Spinal cord (tissue), 9 donors: ENCODE measurements at regions not wholly inside any gene's neighbourhood (a gene's known extent, or its start where the extent isn't known, plus 50 kb on each side); places are given as distances from the start of the nearest gene placed in this dataset.
"Not testable (repeated sequence)": the region's sequence is repeated elsewhere in the genome, so short reads cannot be mapped to it uniquely, and the experiment has no call there.

ENCODE experiments used
- DNase-seq, 6 donors: peaks; one replicate each; pipeline versions ENCODE4 v3.0.0 to v3.0.0-alpha.2; 2013 to 2015; ENCODE audit warnings: low spot score in 6 of 6, low read depth in 4 of 6
- H3K27ac ChIP-seq: one replicate; pipeline ENCODE4 v1.5.1; 2013; ENCODE audit warnings: low read depth, low read length, control low read depth
- H3K27me3 ChIP-seq: one replicate; pipeline ENCODE4 v1.6.1; 2013; ENCODE audit warnings: low read length; ENCODE audit not compliant: control insufficient read depth, insufficient read depth
- H3K36me3 ChIP-seq: one replicate; pipeline ENCODE4 v1.6.1; 2013; ENCODE audit warnings: low read length; ENCODE audit not compliant: control insufficient read depth, insufficient read depth
- H3K4me1 ChIP-seq: one replicate; pipeline ENCODE4 v1.6.1; 2013; ENCODE audit warnings: low read length; ENCODE audit not compliant: control insufficient read depth, insufficient read depth
- H3K4me3 ChIP-seq: one replicate; pipeline ENCODE4 v1.5.1; 2013; ENCODE audit warnings: low read depth, low read length, control low read depth
- H3K9me3 ChIP-seq: one replicate; pipeline ENCODE4 v1.6.1; 2013; ENCODE audit warnings: low read length; ENCODE audit not compliant: control insufficient read depth, insufficient read depth
- WGBS: methylation state at CpG from one replicate; pipeline ENCODE4 v1.1.5; 2013; ENCODE audit warnings: missing lambda C conversion rate; ENCODE audit not compliant: insufficient coverage; 5-methylcytosine and 5-hydroxymethylcytosine counted together
- donor health status: healthy.

GRCh38 chr3:139261754-139262586 lies 81.8 kb upstream of the MRPS22 start:
- H3K36me3 ChIP-seq, result no peaks in the 10 kb centered on the region
- no peaks in the 10 kb centered on the region for H3K9me3 ChIP-seq
- no peaks in the 10 kb centered on the region for H3K27me3 ChIP-seq
- H3K4me1 ChIP-seq, result peaks cover 18% of the 10 kb centered on the region
- no peak overlapping the region for H3K27ac ChIP-seq
- peak in 4 of 6 donors; percentile 10 to 93 (median 23) for DNase-seq
- 63% methylated on average over 6 of the region's 7 CpGs for WGBS
- H3K4me3 ChIP-seq, result no peak overlapping the region

DNA sequence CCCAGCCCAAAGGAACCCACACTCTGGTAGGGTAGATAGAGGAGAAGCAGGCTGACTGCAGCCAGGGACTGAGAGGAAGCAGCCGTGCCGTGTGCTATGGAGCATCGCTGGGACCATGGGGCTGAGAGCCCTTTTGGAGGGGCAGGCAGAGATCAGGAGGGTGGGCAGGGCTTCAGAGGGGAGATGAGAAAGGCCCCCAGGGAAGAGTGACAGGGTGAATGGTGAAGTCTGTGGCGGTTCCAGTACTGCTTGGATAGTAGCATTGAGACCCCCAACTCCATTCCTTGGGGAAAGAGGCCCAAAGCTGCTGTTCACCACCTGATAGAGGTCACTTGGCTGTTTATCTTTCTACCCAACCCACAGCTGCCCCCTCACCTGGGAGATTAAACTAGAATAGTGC lies 80.0 kb upstream of the MRPS22 start:
- no peak for DNase-seq
- H3K36me3 ChIP-seq, result no peaks in the 10 kb centered on the region
- peaks cover 18% of the 10 kb centered on the region for H3K4me1 ChIP-seq
- H3K27ac ChIP-seq, result no peak overlapping the region
- no peak overlapping the region for H3K4me3 ChIP-seq
- H3K27me3 ChIP-seq, result no peaks in the 10 kb centered on the region
- no peaks in the 10 kb centered on the region for H3K9me3 ChIP-seq
- 86% methylated on average over 3 of the region's 4 CpGs for WGBS

- no peaks in the 10 kb centered on the region for H3K27me3 ChIP-seq
- 94% methylated on average over 2 of the region's 3 CpGs for WGBS
- H3K36me3 ChIP-seq, result no peaks in the 10 kb centered on the region
- H3K4me1 ChIP-seq, result peaks cover 18% of the 10 kb centered on the region
- no peaks in the 10 kb centered on the region for H3K9me3 ChIP-seq
- no peak for DNase-seq
- H3K4me3 ChIP-seq, result no peak overlapping the region
- no peak overlapping the region for H3K27ac ChIP-seq
Measured at GRCh38 chr3:139264375-139264774, 79.4 kb upstream of the MRPS22 start.

DNA sequence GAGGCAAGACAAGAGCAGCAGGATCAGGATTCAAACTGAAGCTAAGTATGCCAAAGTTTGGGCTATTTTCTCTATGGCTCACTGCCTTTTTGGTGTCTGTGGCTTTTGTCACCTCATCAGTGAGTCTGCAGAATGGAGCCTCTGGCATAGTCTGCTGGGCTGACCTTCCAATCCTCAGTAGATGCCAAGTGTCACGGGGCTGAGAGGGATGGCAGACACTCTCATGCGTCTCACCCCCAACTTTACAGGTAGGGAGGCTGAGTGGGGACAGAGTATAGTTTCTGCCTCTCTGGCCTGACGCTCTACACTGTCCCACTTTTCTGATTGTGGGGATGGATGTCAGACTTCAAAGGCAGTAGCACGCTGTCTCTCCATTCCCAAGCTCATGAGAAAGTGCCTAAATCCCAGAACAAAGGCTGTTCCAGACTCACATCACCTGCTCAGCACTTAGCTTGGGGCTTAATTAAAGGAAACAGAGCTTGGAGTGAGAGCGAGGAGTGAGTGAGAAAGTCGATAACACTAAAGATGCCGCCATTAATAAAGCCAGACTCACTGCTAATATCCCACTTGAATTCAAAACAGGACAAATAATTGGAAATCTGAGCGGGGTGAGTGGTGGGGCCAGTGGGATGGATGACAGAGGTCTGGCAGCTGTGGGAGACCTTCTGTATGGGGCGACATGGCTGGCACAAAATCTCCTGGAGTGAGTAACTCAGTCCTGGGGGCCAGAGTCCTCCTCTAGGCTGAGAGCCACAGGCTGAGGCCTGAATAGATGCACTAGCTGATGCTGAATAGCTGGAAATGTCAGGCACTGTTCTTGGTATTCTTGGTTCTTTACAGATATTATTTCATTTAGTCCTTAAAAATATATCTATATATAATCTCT lies 78.4 kb upstream of the MRPS22 start:
- DNase-seq, result peak in 2 of 6 donors; percentile 25 to 41
- no peaks in the 10 kb centered on the region for H3K36me3 ChIP-seq
- peaks cover 13% of the 10 kb centered on the region for H3K4me1 ChIP-seq
- no peaks in the 10 kb centered on the region for H3K9me3 ChIP-seq
- 46% methylated on average over 2 of the region's 9 CpGs for WGBS
- no peak overlapping the region for H3K27ac ChIP-seq
- peaks cover 3% of the 10 kb centered on the region for H3K27me3 ChIP-seq
- H3K4me3 ChIP-seq, result no peak overlapping the region

- H3K27me3 ChIP-seq, result peaks cover 3% of the 10 kb centered on the region
- no peaks in the 10 kb centered on the region for H3K36me3 ChIP-seq
- H3K4me3 ChIP-seq, result no peak overlapping the region
- no peaks in the 10 kb centered on the region for H3K9me3 ChIP-seq
- no peak for DNase-seq
- H3K4me1 ChIP-seq, result peaks cover 6% of the 10 kb centered on the region
- H3K27ac ChIP-seq, result no peak overlapping the region
- 76% methylated on average over 4 of the region's 7 CpGs for WGBS
Measured at GRCh38 chr3:139267300-139268246, 76.2 kb upstream of the MRPS22 start.

DNA sequence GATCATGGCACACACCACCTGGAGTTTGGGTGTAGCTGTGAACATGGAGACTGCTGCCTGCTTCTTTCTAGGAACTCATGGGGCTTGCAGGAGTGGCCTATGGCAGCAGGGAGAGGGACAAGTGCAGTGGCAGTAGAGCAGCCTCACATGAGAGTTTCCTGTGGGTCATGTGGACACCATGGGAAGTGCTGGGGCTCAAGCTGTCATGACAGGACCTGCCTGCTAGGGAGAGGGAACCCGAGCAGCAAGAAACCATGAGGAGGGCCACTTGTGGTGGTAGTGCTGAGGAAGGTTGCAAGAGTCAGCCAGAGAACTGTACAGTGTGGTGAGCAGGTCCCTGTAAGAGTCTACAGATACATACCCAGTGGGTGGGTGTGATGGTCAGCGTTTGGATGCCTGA lies 73.8 kb upstream of the MRPS22 start:
- Histone ChIP-seq H3K36me3 (no peaks in the 10 kb centered on the region), H3K27ac (no peak overlapping the region), H3K4me1 (peaks cover 6% of the 10 kb centered on the region), H3K4me3 (no peak overlapping the region), H3K27me3 (peaks cover 3% of the 10 kb centered on the region), H3K9me3 (no peaks in the 10 kb centered on the region)
- WGBS, result 94% methylated on average over 1 of the region's 2 CpGs
- no peak for DNase-seq

DNA sequence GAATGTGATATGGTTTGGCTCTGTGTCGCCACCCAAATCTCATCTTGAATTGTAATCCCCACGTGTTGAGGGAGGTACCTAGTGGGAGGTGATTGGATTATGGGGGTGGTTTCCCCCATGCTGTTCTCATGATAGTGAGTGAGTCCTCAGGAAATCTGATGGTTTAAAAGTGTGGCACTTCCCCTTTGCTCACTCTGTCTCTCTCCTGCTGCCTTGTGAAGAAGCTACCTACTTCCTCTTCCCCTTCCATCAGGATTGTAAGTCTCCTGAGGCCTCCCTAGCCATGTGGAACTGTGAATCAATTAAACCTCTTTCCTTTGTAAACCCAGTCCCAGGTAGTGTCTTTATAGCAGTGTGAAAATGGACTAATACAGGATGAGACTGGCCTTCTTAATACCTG lies 73.2 kb upstream of the MRPS22 start:
- not testable (repeated sequence) for H3K4me3 ChIP-seq, H3K4me1 ChIP-seq, H3K36me3 ChIP-seq, H3K9me3 ChIP-seq, H3K27ac ChIP-seq, DNase-seq, H3K27me3 ChIP-seq
- WGBS, result 100% methylated on average over 1 of the region's 2 CpGs

DNA sequence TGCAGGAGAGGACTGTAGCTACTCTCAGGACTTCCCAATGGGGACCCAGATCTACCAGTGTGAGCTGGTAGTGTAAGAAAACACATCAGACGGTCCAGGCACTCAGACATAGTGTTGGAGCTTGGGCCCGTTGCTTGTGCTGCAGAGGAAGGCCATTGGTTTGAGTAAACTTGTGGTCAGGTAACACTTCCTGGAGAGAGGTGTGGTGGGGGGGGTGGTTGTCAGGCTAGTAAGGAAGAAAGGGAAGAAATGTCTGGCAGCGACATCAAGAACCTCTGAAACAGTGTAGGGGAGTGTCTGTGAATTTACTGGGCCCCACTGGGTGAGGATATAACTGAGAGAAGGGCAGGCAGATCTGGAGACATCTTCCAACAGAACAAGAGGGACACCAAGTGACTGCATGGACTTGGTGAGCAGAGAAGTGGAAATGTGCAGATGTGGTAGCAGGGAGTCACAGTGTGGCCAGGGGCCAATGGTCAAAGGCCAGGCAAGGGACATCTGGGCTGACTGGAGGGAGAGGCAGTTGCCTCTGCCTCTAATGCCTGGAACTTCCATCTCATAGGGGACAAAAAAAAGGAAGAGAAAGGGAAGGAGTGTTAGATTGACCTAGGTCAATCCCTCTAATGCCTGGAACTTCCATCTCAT lies 63.7 kb upstream of the MRPS22 start:
- H3K4me1 ChIP-seq, result peaks cover 12% of the 10 kb centered on the region
- H3K9me3 ChIP-seq, result no peaks in the 10 kb centered on the region
- DNase-seq, result no peak
- H3K4me3 ChIP-seq, result no peak overlapping the region
- H3K27ac ChIP-seq, result no peak overlapping the region
- no peaks in the 10 kb centered on the region for H3K36me3 ChIP-seq
- WGBS, result 83% methylated on average over 3 of the region's 3 CpGs
- no peaks in the 10 kb centered on the region for H3K27me3 ChIP-seq

GRCh38 chr3:139281096-139281495 lies 62.7 kb upstream of the MRPS22 start:
- Histone ChIP-seq H3K36me3 (no peaks in the 10 kb centered on the region), H3K27ac (no peak overlapping the region), H3K4me1 (peaks cover 12% of the 10 kb centered on the region), H3K27me3 (no peaks in the 10 kb centered on the region), H3K4me3 (no peak overlapping the region), H3K9me3 (no peaks in the 10 kb centered on the region)
- WGBS, result no CpG with 5 or more reads among the region's 2 CpGs
- no peak for DNase-seq
